AG09309 (cell line): ENCODE measurements at regions not wholly inside any gene's neighbourhood (a gene's known extent, or its start where the extent isn't known, plus 50 kb on each side); places are given as distances from the start of the nearest gene placed in this dataset.
"Not testable (repeated sequence)": the region's sequence is repeated elsewhere in the genome, so short reads cannot be mapped to it uniquely, and the experiment has no call there.

Experiments used
- DNase-seq: peaks from one replicate; pipeline ENCODE4 v3.0.0-alpha.2; 2010; ENCODE audit warnings: low read depth
- H3K4me3 ChIP-seq: 2 replicates; pipeline ENCODE4 v1.5.1; 2011; ENCODE audit warnings: mild to moderate bottlenecking, low read depth, low read length, moderate library complexity; ENCODE audit not compliant: control insufficient read depth
- TF ChIP-seq, protein P1 (sequence below): IDR thresholded peaks from 2 replicates; pipeline ENCODE4 v1.5.1; 2011; ENCODE audit warnings: mild to moderate bottlenecking, low read depth, low read length, inconsistent platforms; ENCODE audit not compliant: insufficient read depth, control insufficient read depth; ENCODE audit errors: missing control alignments

DNA sequence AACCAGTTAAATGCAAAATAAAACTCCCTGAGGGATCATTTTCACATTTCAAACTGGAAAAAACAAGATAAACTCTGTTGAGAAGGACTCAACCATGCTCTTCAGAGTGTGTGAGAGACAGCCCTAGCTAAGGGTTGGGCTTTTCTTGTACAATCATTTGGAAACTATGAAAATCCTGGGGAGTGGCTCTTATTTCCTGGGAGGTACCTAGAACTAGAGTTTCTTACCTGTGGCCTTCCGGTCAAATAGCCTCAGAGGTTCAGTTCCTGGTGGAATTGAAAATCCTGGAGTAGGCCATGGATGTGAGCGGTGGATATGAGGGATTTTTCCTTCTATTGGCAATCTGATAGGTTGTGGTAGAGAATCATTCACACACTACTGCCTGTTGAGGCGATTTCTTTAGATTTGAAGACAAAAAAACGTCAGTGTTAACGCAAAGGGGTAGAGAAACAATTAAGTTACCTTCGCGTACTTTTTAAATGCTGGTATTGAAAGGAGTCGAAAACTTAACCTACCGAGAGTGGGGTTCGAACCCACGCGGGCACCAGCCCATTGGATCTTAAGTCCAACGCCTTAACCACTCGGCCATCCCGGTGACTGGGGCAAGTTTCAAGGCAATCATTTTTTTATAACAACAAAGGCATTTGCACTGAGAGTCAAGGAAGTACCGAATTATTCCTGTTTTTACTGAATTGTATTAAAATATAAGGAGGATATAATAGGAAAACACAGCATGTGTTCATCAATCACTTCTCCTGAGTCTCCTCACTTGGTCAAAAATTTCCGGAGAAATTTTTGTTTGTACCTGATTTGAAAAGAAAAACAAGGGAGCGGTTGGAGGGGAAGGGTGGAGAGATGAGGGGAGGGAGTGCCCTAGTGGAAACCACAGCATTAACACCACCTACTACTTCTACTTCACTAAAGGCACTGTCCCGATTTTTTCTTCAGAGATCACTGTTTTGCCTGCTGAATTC lies 191.3 kb downstream of the OR2B2 start:
- no peak for DNase-seq

DNA sequence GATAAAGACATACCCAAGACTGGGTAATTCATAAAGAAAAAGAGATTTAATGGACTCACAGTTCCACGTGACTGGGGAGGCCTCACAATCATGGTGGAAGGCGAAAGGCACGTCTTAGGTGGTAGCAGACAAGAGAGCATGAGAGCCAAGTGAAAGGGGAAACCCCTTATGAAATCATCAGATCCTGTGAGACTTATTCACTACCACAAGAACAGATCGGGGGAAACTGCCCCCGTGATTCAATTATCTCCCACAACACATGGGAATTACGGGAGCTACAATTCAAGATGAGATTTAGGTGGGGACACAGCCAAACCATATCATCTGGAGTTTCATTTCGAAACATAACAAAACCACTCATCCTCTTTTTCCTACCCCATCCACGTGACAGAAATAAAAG lies 193.2 kb downstream of the OR2B2 start:
- H3K4me3 ChIP-seq, DNase-seq: not testable (repeated sequence)

More for the DNA sequence above, 191.3 kb downstream of the OR2B2 start:
- TF ChIP-seq, protein P1, sequence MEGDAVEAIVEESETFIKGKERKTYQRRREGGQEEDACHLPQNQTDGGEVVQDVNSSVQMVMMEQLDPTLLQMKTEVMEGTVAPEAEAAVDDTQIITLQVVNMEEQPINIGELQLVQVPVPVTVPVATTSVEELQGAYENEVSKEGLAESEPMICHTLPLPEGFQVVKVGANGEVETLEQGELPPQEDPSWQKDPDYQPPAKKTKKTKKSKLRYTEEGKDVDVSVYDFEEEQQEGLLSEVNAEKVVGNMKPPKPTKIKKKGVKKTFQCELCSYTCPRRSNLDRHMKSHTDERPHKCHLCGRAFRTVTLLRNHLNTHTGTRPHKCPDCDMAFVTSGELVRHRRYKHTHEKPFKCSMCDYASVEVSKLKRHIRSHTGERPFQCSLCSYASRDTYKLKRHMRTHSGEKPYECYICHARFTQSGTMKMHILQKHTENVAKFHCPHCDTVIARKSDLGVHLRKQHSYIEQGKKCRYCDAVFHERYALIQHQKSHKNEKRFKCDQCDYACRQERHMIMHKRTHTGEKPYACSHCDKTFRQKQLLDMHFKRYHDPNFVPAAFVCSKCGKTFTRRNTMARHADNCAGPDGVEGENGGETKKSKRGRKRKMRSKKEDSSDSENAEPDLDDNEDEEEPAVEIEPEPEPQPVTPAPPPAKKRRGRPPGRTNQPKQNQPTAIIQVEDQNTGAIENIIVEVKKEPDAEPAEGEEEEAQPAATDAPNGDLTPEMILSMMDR: no peak
- H3K4me3 ChIP-seq: no peak overlapping the region

DNA sequence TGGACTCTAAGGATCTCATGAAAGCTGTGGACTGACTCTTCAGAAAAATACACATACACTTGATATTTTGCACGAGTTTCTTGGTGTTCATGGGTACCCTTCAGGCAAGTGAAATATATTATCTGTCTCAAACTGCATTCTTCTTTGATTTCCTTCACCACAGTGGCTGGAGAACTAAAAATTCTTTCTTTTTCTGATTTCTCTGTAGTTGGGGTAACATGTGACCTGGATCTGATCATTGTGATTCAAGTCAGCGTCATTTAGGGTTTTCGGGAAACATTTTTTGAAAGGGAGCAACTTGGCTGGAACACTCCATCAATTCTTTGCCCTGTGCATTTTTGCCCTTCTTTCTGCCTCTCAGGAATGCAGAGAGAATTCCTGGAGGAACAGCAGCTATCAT lies 205.8 kb downstream of the OR2B2 start:
- no peak for DNase-seq
- H3K4me3 ChIP-seq: no peak overlapping the region
- TF ChIP-seq, protein P1: no peak

DNA sequence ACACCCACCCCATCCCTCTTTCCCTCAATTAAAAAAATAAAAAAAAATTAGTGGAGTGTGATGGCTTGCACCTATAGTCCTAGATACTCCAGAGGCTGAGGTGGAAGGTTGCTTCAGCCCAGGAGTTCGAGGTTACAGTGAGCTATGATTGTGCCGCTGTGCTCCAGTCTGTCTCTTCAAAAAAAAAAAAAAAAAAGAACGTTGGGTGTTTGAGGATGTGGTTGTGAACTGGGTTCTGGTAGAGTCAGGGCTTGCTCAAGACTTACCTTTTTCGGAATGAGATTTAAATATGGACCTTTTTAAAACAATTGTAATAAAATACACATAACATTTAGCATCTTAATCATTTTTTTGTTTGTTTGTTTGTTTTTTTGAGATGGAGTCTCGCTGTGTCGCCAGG lies 211.9 kb downstream of the OR2B2 start:
- TF ChIP-seq, protein P1: no peak
- H3K4me3 ChIP-seq: no peak overlapping the region
- no peak for DNase-seq

DNA sequence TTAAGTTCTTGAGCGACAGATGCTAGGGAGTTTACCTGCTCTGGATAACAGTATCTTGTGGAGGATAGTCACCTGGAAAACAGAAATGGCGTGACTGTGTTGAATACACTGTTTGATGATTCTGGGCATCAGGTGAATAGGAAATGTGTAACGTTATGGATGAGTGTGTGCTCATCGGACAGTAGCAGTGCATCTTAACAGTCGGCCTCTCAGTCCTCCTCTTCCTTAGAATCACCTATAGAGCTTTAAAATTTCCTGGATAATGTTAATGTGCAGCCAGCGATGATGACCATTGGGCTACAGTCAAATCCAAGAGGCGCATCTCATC lies 217.7 kb downstream of the OR2B2 start:
- H3K4me3 ChIP-seq: no peak overlapping the region
- no peak for DNase-seq
- TF ChIP-seq, protein P1: no peak

DNA sequence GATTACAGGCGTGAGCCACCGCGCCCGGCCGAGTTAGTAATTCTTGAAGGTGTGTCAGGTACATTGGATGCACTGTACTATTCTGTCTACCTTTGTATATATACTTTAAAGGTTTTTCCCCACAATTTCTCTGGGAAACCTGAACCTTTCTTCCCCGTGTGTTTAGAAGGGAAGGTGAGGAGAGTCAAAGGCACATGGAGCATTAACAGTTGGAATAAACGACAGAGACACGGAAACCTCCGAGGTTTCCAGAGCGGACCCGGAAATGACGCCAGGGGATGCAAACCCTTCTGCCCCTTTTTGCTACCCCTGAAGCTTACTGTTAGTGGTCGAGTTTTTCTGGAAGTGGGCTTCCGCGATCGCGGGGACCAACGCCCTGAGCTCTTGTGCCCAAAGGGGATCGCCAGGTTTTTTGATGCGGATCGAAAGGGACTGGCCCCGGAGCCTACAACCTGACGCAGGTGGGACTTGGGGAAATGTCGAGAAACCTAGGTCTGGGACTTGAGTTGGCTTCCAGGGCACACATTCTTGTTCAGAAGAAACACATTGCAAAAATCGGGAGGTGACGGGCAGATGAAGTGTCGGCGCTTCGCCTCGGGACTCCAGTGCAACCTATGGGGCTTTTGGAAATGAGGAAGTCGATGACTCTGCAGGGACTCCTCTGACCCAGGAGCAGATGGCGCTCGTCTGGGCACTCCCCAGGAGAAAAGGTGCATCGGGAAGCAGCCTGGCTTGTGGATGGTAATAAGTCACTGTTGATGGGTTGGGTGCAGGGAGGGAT lies 218.2 kb downstream of the OR2B2 start:
- peak overlapping the region; percentile 24 for H3K4me3 ChIP-seq
- no peak for DNase-seq

DNA sequence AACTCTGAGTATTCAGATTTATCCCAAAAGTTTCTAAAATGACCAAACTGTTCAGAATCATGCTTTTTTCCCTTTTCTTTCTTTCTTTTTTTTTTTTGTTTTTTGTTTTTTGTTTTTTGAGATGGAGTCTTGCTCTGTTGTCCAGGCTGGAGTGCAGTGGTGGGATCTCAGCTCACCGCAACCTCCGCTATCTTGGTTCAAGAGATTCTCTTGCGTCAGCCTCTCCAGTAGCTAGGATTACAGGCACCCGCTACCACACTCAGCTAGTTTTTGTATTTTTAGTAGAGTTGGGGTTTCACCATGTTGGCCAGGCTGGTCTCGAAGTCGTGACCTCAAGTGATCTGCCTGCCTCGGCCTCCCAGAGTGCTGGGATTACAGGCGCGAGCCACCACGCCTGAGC lies 219.2 kb upstream of the ZNF184 start:
- H3K4me3 ChIP-seq, DNase-seq: not testable (repeated sequence)

More for the DNA sequence above, 218.2 kb downstream of the OR2B2 start:
- TF ChIP-seq, protein P1: no peak
